ENCODE measurements at regions not wholly inside any gene's neighbourhood (a gene's known extent, or its start where the extent isn't known, plus 50 kb on each side); places are given as distances from the start of the nearest gene placed in this dataset.

GRCh38 chr10:70939441-70940003, 51.2 kb upstream of the PCBD1 start:
- no peak for DNase-seq (ENCODE audit: low read depth in 4 of 4, low spot score in 2 of 4)

GRCh38 chr10:70940834-70941568, 52.6 kb upstream of the PCBD1 start:
- DNase-seq (ENCODE audit: low read depth in 4 of 4, low spot score in 2 of 4): no peak

GRCh38 chr10:70942125-70942524, 53.8 kb upstream of the PCBD1 start:
- DNase-seq (ENCODE audit: low read depth in 4 of 4, low spot score in 2 of 4): no peak

GRCh38 chr10:70942725-70943124, 54.4 kb upstream of the PCBD1 start:
- DNase-seq (ENCODE audit: low read depth in 4 of 4, low spot score in 2 of 4): no peak

- DNase-seq (ENCODE audit: low read depth in 4 of 4, low spot score in 2 of 4): no peak
These were observed 54.9 kb upstream of the PCBD1 start for GRCh38 chr10:70943249-70943648.

- DNase-seq (ENCODE audit: low read depth in 4 of 4, low spot score in 2 of 4): no peak
These were observed 55.6 kb upstream of the PCBD1 start for GRCh38 chr10:70943841-70944466.

- DNase-seq (ENCODE audit: low read depth in 4 of 4, low spot score in 2 of 4): no peak
These were observed 61.7 kb upstream of the PCBD1 start for GRCh38 chr10:70950037-70950436.

- no peak for DNase-seq (ENCODE audit: low read depth in 4 of 4, low spot score in 2 of 4)
These were observed 62.4 kb upstream of the PCBD1 start for GRCh38 chr10:70950801-70951200.

GRCh38 chr10:70952401-70952800, 64.0 kb upstream of the PCBD1 start:
- DNase-seq (ENCODE audit: low read depth in 4 of 4, low spot score in 2 of 4): no peak

GRCh38 chr10:70952921-70953320, 64.6 kb upstream of the PCBD1 start:
- no peak for DNase-seq (ENCODE audit: low read depth in 4 of 4, low spot score in 2 of 4)

- DNase-seq (ENCODE audit: low read depth in 4 of 4, low spot score in 2 of 4): no peak
These were observed 66.2 kb upstream of the PCBD1 start for GRCh38 chr10:70954381-70955176.

- DNase-seq (ENCODE audit: low read depth in 4 of 4, low spot score in 2 of 4): no peak
These were observed 67.8 kb upstream of the PCBD1 start for GRCh38 chr10:70956029-70956759.

GRCh38 chr10:70958396-70958795, 70.0 kb upstream of the PCBD1 start:
- no peak for DNase-seq (ENCODE audit: low read depth in 4 of 4, low spot score in 2 of 4)

- DNase-seq (ENCODE audit: low read depth in 4 of 4, low spot score in 2 of 4): no peak
These were observed 72.0 kb upstream of the PCBD1 start for GRCh38 chr10:70960316-70960715.

- DNase-seq (ENCODE audit: low read depth in 4 of 4, low spot score in 2 of 4): no peak
These were observed 72.6 kb upstream of the PCBD1 start for GRCh38 chr10:70960783-70961570.

GRCh38 chr10:70962686-70963085, 74.3 kb upstream of the PCBD1 start:
- DNase-seq (ENCODE audit: low read depth in 4 of 4, low spot score in 2 of 4): no peak

GRCh38 chr10:70963271-70963670, 74.9 kb upstream of the PCBD1 start:
- no peak for DNase-seq (ENCODE audit: low read depth in 4 of 4, low spot score in 2 of 4)

- no peak for DNase-seq (ENCODE audit: low read depth in 4 of 4, low spot score in 2 of 4)
These were observed 75.9 kb upstream of the PCBD1 start for GRCh38 chr10:70964245-70964644.

- no peak for DNase-seq (ENCODE audit: low read depth in 4 of 4, low spot score in 2 of 4)
These were observed 76.5 kb upstream of the PCBD1 start for GRCh38 chr10:70964881-70965280.

- DNase-seq (ENCODE audit: low read depth in 4 of 4, low spot score in 2 of 4): no peak
These were observed 77.2 kb upstream of the PCBD1 start for GRCh38 chr10:70965566-70965965.
